Gastroesophageal sphincter (tissue), 4 donors: ENCODE measurements at regions not wholly inside any gene's neighbourhood (a gene's known extent, or its start where the extent isn't known, plus 50 kb on each side); places are given as distances from the start of the nearest gene placed in this dataset.
A peak's percentile ranks its signal among the peaks of the same experiment; 100 is the strongest.

ENCODE experiments used
- ATAC-seq: fragments of 150-250 bp; one replicate; pipeline ENCODE4 v1.9.1; 2016; ENCODE audit warnings: mild to moderate bottlenecking, moderate library complexity
- H3K27ac ChIP-seq, 4 donors: fragments of 200-600 bp; sonication (generic) in 3 of 4; 1 replicate in 3 of 4; 2 replicates in 1 of 4; pipeline ENCODE4 v1.5.1; 2016 to 2019
- H3K27me3 ChIP-seq: fragments of 200-600 bp; sonication (generic); one replicate; pipeline ENCODE4 v1.5.1; 2019
- H3K36me3 ChIP-seq, 2 donors: fragments of 200-600 bp; sonication (generic); one replicate each; pipeline ENCODE4 v1.5.1; 2019; ENCODE audit warnings: control low read depth in 1 of 2
- H3K4me1 ChIP-seq, 3 donors: fragments of 200-600 bp; sonication (generic); 1 replicate in 2 of 3; 2 replicates in 1 of 3; pipeline ENCODE4 v1.5.1; 2016 to 2019; ENCODE audit warnings: control low read depth in 2 of 3
- H3K4me3 ChIP-seq, 2 donors: fragments of 200-600 bp; sonication (generic); one replicate each; pipeline ENCODE4 v1.5.1; 2019; ENCODE audit warnings: mild to moderate bottlenecking in 1 of 2, moderate library complexity in 1 of 2
- H3K9me3 ChIP-seq, 3 donors: fragments of 200-600 bp; sonication (generic); one replicate each; pipeline ENCODE4 v1.5.1; 2017 to 2019; ENCODE audit warnings: control low read depth in 2 of 3
- EP300 ChIP-seq: sonication (generic); formaldehyde crosslinking; IDR thresholded peaks from one replicate; pipeline ENCODE4 v1.6.1; 2017; ENCODE audit warnings: antibody characterized with exemption, mild to moderate bottlenecking
- POLR2A ChIP-seq, 2 donors: fragments of 450-650 bp; IDR thresholded peaks; one replicate each; pipeline ENCODE4 v1.6.1; 2017; ENCODE audit warnings: antibody characterized with exemption in 2 of 2, mild to moderate bottlenecking in 2 of 2, moderate library complexity in 1 of 2
- POLR2AphosphoS5 ChIP-seq: sonication (generic); formaldehyde crosslinking; IDR thresholded peaks from one replicate; pipeline ENCODE4 v1.6.1; 2017; ENCODE audit warnings: antibody characterized with exemption
- WGBS, 2 donors: methylation state at CpG; one replicate each; pipeline ENCODE4 v1.1.5; 2018; ENCODE audit warnings: low coverage in 1 of 2; 5-methylcytosine and 5-hydroxymethylcytosine counted together
- TF ChIP-seq, protein P1 (sequence below), 4 experiments: fragments of 200-600 bp in 2 of 4; fragments of 450-650 bp in 2 of 4; sonication (generic) in 1 of 4; IDR thresholded peaks; one replicate each; pipeline ENCODE4 v1.5.1; 2017 to 2019; ENCODE audit warnings: antibody characterized with exemption in 4 of 4, mild to moderate bottlenecking in 2 of 4, moderate library complexity in 2 of 4

DNA sequence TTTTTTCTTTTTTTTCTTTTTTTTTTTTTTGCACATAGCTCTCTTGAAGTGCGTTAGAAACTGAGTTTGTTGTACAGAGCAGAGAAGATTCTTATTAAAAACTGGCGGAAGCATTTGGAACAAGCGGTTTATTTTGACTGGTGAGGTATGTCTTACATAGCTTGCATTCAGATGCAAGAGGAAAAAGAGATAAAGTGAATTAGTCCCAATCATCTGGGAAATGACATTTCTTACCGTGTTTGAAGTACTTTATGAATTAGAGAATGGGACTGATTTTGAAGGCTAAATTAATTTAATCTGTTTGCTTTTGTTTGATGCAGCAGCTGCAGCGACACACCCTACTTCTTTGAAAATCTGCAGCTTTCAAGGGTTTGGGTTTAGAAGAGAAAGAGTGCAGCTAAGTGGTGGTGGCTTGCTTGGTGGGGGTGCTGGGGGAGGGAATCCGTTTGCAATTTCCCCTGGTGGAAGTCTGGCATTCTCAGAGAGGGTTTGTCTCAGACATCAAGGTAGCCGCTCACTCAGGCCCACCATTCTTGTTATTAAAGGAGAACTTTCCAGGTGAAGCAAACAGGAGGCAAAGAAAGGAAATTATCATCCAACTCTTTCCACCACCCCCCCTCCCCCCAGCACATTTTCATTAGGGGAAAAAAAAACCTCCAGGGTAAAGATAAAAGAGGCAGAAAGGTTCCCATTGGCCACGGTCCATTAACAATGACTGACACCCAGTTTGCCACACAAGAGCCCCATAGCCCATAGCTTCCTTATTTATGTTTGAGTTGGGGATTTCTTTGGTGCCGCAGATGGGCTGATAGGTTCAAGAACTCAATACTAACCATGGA is 231.7 kb downstream of the SKIDA1 start:
- H3K4me3 ChIP-seq, result no peak overlapping the region
- no peak for TF ChIP-seq EP300
- no peak for TF ChIP-seq POLR2AphosphoS5
- TF ChIP-seq POLR2A (IDR thresholded peaks at IDR 0.05), result no peak
- TF ChIP-seq, protein P1, sequence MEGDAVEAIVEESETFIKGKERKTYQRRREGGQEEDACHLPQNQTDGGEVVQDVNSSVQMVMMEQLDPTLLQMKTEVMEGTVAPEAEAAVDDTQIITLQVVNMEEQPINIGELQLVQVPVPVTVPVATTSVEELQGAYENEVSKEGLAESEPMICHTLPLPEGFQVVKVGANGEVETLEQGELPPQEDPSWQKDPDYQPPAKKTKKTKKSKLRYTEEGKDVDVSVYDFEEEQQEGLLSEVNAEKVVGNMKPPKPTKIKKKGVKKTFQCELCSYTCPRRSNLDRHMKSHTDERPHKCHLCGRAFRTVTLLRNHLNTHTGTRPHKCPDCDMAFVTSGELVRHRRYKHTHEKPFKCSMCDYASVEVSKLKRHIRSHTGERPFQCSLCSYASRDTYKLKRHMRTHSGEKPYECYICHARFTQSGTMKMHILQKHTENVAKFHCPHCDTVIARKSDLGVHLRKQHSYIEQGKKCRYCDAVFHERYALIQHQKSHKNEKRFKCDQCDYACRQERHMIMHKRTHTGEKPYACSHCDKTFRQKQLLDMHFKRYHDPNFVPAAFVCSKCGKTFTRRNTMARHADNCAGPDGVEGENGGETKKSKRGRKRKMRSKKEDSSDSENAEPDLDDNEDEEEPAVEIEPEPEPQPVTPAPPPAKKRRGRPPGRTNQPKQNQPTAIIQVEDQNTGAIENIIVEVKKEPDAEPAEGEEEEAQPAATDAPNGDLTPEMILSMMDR (IDR thresholded peaks at IDR 0.05), result no peak
- no peaks in the 10 kb centered on the region for H3K36me3 ChIP-seq
- ATAC-seq, result no peak
- peaks cover 0 to 21% (median 3%) of the 10 kb centered on the region in 3 donors for H3K4me1 ChIP-seq
- peak overlapping the region in 1 of 4 donors; percentile 35 for H3K27ac ChIP-seq
- H3K9me3 ChIP-seq, result no peaks in the 10 kb centered on the region
- H3K27me3 ChIP-seq, result no peaks in the 10 kb centered on the region
- 75 to 76% methylated on average over 7 to 8 of the region's 9 CpGs for WGBS, 2 donors

DNA sequence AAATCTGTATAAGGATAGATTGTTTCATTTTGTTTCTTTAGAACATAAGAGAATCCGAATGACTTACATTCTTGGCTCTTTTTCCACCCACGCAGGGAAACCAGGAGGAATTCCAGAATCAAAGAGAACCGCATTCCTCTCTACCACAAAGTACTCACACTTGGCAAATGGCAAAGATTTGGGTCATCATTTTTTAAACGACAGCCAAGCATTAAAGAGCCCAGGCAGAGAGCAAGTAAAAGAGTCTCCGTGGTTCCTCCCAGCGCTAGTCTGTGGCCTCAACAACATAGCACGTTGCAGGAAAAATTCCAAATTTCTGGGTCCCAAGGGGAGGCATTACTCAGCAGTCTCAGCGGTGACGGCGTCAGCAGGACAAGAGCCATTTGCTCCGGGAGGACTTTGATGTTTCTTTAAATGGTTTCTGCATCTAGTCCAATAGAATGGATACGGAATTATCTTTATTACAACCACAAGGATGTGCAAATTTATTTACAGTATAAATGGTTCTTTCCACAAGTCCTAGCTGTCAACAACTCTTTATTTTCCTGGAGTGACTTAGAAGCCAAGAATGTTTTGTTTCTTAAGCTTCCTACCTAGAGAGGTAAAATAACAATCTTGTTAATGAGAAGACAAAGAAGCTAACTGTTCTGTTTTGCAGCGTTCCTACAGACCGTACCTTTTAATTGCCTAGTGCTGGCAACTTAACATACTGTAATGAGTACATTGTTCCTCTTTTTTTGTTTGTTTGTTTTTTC is 232.5 kb downstream of the SKIDA1 start:
- ATAC-seq, result peak; percentile 89
- no peaks in the 10 kb centered on the region for H3K27me3 ChIP-seq
- H3K4me3 ChIP-seq, result peak overlapping the region; percentile 29 to 35
- H3K9me3 ChIP-seq, result no peaks in the 10 kb centered on the region
- WGBS, 2 donors, result 5 to 10% methylated on average over 14 of the region's 14 CpGs
- no peaks in the 10 kb centered on the region for H3K36me3 ChIP-seq
- H3K27ac ChIP-seq, result peak overlapping the region; percentile 25 to 57 (median 36)
- TF ChIP-seq, protein P1 (IDR thresholded peaks at IDR 0.05), result no peak
- peak; percentile 11 for TF ChIP-seq POLR2AphosphoS5
- peaks cover 0 to 21% (median 3%) of the 10 kb centered on the region in 3 donors for H3K4me1 ChIP-seq

DNA sequence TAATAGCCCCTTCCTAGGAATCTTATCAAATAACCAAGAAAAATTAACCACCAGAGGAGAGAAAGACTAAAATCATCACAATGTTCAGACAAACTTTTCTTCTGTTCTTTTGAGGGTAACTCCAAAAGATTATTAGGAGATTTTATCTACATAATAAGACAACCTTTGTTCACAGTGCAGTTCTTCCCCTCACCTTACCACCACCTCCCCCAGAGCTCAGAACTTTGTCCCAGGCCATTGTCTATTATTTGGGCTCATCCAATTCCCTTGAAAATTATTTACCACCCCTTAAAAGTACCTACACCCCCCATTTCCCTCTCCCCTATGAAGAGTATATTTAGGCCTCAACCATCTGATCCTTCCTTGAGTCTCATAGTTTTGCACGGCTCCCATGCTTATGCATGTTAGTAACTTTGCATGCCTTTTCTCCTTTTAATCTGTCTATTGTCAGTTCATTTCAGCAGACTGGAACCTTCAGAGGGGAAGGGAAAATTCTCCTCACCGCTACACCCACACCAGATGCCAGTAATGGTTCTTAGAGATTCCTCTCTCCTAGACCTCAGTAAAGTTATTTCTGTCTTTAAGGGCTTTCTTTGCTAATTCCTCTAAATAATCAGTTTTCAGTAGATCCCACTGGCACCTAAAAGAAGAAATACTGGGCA is 234.9 kb downstream of the SKIDA1 start:
- Histone ChIP-seq H3K9me3 (no peaks in the 10 kb centered on the region), H3K4me1 (peaks cover 0 to 21% (median 3%) of the 10 kb centered on the region in 3 donors), H3K27me3 (no peaks in the 10 kb centered on the region), H3K27ac (no peak overlapping the region), H3K4me3 (no peak overlapping the region), H3K36me3 (no peaks in the 10 kb centered on the region)
- no peak for ATAC-seq
- no peak for TF ChIP-seq EP300
- TF ChIP-seq POLR2A (IDR thresholded peaks at IDR 0.05), result no peak
- TF ChIP-seq POLR2AphosphoS5, result no peak
- TF ChIP-seq, protein P1 (IDR thresholded peaks at IDR 0.05), result no peak
- 83 to 96% methylated on average over 1 to 2 of the region's 2 CpGs for WGBS, 2 donors

DNA sequence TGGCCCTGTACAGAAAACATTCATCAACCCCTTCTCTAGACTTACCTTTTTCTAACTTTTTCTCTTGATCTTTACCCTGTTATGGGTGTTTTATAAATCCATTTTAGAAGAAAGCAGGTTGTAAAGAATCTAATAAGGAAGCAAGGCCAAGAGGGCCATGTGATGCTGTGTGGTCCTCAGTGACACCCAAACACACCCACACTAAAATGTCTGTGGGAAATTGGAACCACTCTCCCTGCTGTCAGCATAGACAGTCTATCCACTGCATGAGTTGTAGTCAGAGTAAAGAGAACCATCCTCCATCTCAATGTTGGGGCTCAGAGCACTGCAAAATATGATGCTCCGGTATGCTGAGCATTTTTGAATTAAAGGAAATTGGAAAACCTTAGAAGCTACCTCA is 235.5 kb downstream of the SKIDA1 start:
- Histone ChIP-seq H3K4me3 (no peak overlapping the region), H3K27ac (no peak overlapping the region), H3K36me3 (no peaks in the 10 kb centered on the region), H3K9me3 (no peaks in the 10 kb centered on the region), H3K27me3 (no peaks in the 10 kb centered on the region), H3K4me1 (peaks cover 0 to 21% (median 3%) of the 10 kb centered on the region in 3 donors)
- 100% methylated on average over 1 of the region's 1 CpG for WGBS, 2 donors
- TF ChIP-seq EP300 (no peak), POLR2A (IDR thresholded peaks at IDR 0.05) (no peak), POLR2AphosphoS5 (no peak)
- TF ChIP-seq, protein P1 (IDR thresholded peaks at IDR 0.05), result no peak
- ATAC-seq, result no peak
